H9 (cell line): ENCODE measurements at regions not wholly inside any gene's neighbourhood (a gene's known extent, or its start where the extent isn't known, plus 50 kb on each side); places are given as distances from the start of the nearest gene placed in this dataset.

ENCODE experiments used
- DNase-seq: peaks from one replicate; pipeline ENCODE4 v3.0.0-alpha.2; 2017
- H2AFZ ChIP-seq: one replicate; pipeline ENCODE4 v1.6.1; 2013; ENCODE audit warnings: mild to moderate bottlenecking, low read length, control low read depth, moderate library complexity
- H2AK5ac ChIP-seq: 2 replicates; pipeline ENCODE4 v1.6.1; 2013; ENCODE audit warnings: low read length, control low read depth, mixed read lengths; ENCODE audit not compliant: insufficient read length
- H2BK120ac ChIP-seq: one replicate; pipeline ENCODE4 v1.6.1; 2013; ENCODE audit warnings: low read depth, mild to moderate bottlenecking, low read length, control low read depth, inconsistent platforms; ENCODE audit not compliant: poor library complexity, severe bottlenecking
- H2BK12ac ChIP-seq: 2 replicates; pipeline ENCODE4 v1.6.1; 2013; ENCODE audit warnings: low read length, control low read depth, mixed read lengths, low read depth; ENCODE audit not compliant: insufficient read length
- H2BK15ac ChIP-seq: 2 replicates; pipeline ENCODE4 v1.6.1; 2013; ENCODE audit warnings: low read depth, low read length, control low read depth
- H2BK20ac ChIP-seq: one replicate; pipeline ENCODE4 v1.6.1; 2013; ENCODE audit warnings: low read depth, mild to moderate bottlenecking, low read length, control low read depth, inconsistent platforms; ENCODE audit not compliant: poor library complexity, severe bottlenecking
- H2BK5ac ChIP-seq: 2 replicates; pipeline ENCODE4 v1.6.1; 2013; ENCODE audit warnings: low read length, control low read depth, mixed read lengths; ENCODE audit not compliant: insufficient read length
- H3K14ac ChIP-seq: 2 replicates; pipeline ENCODE4 v1.6.1; 2013; ENCODE audit warnings: low read length, control low read depth; ENCODE audit not compliant: insufficient read depth
- H3K18ac ChIP-seq: 2 replicates; pipeline ENCODE4 v1.6.1; 2013; ENCODE audit warnings: low read depth, mild to moderate bottlenecking, mixed read lengths, low read length, control low read depth; ENCODE audit not compliant: insufficient read length
- H3K23ac ChIP-seq: 2 replicates; pipeline ENCODE4 v1.6.1; 2013; ENCODE audit warnings: low read length, control low read depth, mixed read lengths, low read depth; ENCODE audit not compliant: insufficient read length
- H3K23me2 ChIP-seq: 2 replicates; pipeline ENCODE4 v1.6.1; 2013; ENCODE audit warnings: low read depth, mild to moderate bottlenecking, mixed read lengths, low read length, control low read depth; ENCODE audit not compliant: insufficient read length, poor library complexity, severe bottlenecking
- H3K27ac ChIP-seq: 2 replicates; pipeline ENCODE4 v1.5.1; 2013; ENCODE audit warnings: low read length, control low read depth, mixed read lengths, low read depth; ENCODE audit not compliant: insufficient read length
- H3K27me3 ChIP-seq: 2 replicates; pipeline ENCODE4 v1.6.1; 2013; ENCODE audit warnings: low read length, control low read depth, inconsistent platforms; ENCODE audit not compliant: insufficient read depth
- H3K4ac ChIP-seq: 2 replicates; pipeline ENCODE4 v1.6.1; 2013; ENCODE audit warnings: low read depth, mild to moderate bottlenecking, control low read depth, inconsistent platforms, low read length, moderate library complexity
- H3K4me1 ChIP-seq: 2 replicates; pipeline ENCODE4 v1.6.1; 2013; ENCODE audit warnings: low read length, control low read depth, inconsistent platforms; ENCODE audit not compliant: insufficient read depth
- H3K4me2 ChIP-seq: 2 replicates; pipeline ENCODE4 v1.6.1; 2013; ENCODE audit warnings: low read length, control low read depth, mixed read lengths; ENCODE audit not compliant: insufficient read length, insufficient read depth
- H3K56ac ChIP-seq: 2 replicates; pipeline ENCODE4 v1.6.1; 2013; ENCODE audit warnings: low read depth, mild to moderate bottlenecking, mixed read lengths, low read length, control low read depth; ENCODE audit not compliant: insufficient read length
- H3K79me1 ChIP-seq: 2 replicates; pipeline ENCODE4 v1.6.1; 2013; ENCODE audit warnings: low read depth, mild to moderate bottlenecking, moderate library complexity, low read length, control low read depth, inconsistent platforms; ENCODE audit not compliant: insufficient read depth, poor library complexity, severe bottlenecking
- H3K79me2 ChIP-seq: 2 replicates; pipeline ENCODE4 v1.6.1; 2013; ENCODE audit warnings: low read length, control low read depth, inconsistent platforms; ENCODE audit not compliant: insufficient read depth
- H3K9ac ChIP-seq: 2 replicates; pipeline ENCODE4 v1.6.1; 2013; ENCODE audit warnings: low read length, control low read depth, mixed read lengths; ENCODE audit not compliant: insufficient read length; ENCODE audit errors: extremely low read depth
- H3K9me3 ChIP-seq: one replicate; pipeline ENCODE4 v1.6.1; 2013; ENCODE audit warnings: low read depth, low read length, inconsistent platforms; ENCODE audit not compliant: control insufficient read depth
- H3T11ph ChIP-seq: one replicate; pipeline ENCODE4 v1.6.1; 2013; ENCODE audit warnings: mild to moderate bottlenecking, low read length, control low read depth, inconsistent platforms
- H4K20me1 ChIP-seq: one replicate; pipeline ENCODE4 v1.6.1; 2013; ENCODE audit not compliant: control insufficient read depth, insufficient read length, insufficient read depth
- H4K5ac ChIP-seq: 2 replicates; pipeline ENCODE4 v1.6.1; 2013; ENCODE audit warnings: low read depth, mild to moderate bottlenecking, mixed read lengths, low read length, control low read depth; ENCODE audit not compliant: insufficient read length
- H4K8ac ChIP-seq: replicated peaks from 2 replicates; pipeline ENCODE4 v1.6.1; 2013; ENCODE audit warnings: low read length, control low read depth, mixed read lengths, low read depth; ENCODE audit not compliant: insufficient read length
- H4K91ac ChIP-seq: 2 replicates; pipeline ENCODE4 v1.6.1; 2013; ENCODE audit warnings: low read depth, mild to moderate bottlenecking, moderate library complexity, mixed read lengths, low read length, control low read depth; ENCODE audit not compliant: insufficient read length
- H3K27ac Mint-ChIP-seq, 3 experiments: 2 replicates in 2 of 3; 3 replicates in 1 of 3; pipeline ENCODE4 v1.8.0; 2020 to 2021; ENCODE audit warnings: mixed read lengths in 3 of 3, mild to moderate bottlenecking in 1 of 3, moderate library complexity in 1 of 3
- H3K27me3 Mint-ChIP-seq: 2 replicates; pipeline ENCODE4 v1.8.0; 2021; ENCODE audit warnings: low read depth, mild to moderate bottlenecking, moderate library complexity, mixed read lengths
- H3K36me3 Mint-ChIP-seq, 3 experiments: 2 replicates in 2 of 3; 3 replicates in 1 of 3; pipeline ENCODE4 v1.8.0; 2020 to 2021; ENCODE audit warnings: low read depth in 3 of 3, mixed read lengths in 3 of 3; ENCODE audit not compliant: insufficient read depth in 1 of 3
- H3K4me1 Mint-ChIP-seq, 2 experiments: 2 replicates each; pipeline ENCODE4 v1.8.0; 2020; ENCODE audit warnings: mixed read lengths in 2 of 2
- H3K4me3 Mint-ChIP-seq, 2 experiments: 2 replicates in 1 of 2; 3 replicates in 1 of 2; pipeline ENCODE4 v1.8.0; 2020 to 2021; ENCODE audit warnings: mild to moderate bottlenecking in 2 of 2, mixed read lengths in 2 of 2, moderate library complexity in 1 of 2
- H3K9me3 Mint-ChIP-seq, 2 experiments: 2 replicates in 1 of 2; 3 replicates in 1 of 2; pipeline ENCODE4 v1.8.0; 2020; ENCODE audit warnings: mild to moderate bottlenecking in 2 of 2, mixed read lengths in 2 of 2, moderate library complexity in 1 of 2
- TF ChIP-seq, protein P1 (sequence below): fragments of 200-600 bp; sonication (generic); conservative IDR thresholded peaks from 3 replicates; pipeline ENCODE4 v1.8.0; 2021; ENCODE audit warnings: antibody characterized with exemption, mild to moderate bottlenecking

DNA sequence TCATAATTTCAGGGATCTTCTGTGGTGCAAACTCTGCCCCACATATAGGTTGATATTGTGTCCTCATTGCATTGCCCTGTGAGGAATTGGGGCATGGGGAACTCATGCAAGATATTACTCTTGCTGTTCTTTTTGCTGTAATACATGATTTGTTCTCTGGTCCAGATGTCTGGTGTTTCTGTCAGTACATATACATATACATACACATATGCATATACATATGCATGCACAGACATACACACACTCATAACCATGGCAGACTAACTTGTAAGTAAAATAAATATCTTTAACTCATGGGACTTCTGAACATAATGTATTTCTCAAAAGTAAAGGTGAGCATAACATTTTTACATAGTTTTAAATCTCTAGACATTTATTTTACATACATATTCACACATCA, 438.3 kb downstream of the CD109 start:
- no peaks in the 10 kb centered on the region for H3K23me2 ChIP-seq

More for the DNA sequence above, 438.3 kb downstream of the CD109 start:
- no peak overlapping the region for H3K4me2 ChIP-seq
- Mint-ChIP-seq H3K4me1 (no peaks in the 10 kb centered on the region), H3K36me3 (no peaks in the 10 kb centered on the region; a peak in 1 of 7 replicates), H3K27ac (no peak overlapping the region), H3K9me3 (peaks cover 6 to 8% of the 10 kb centered on the region in 2 experiments; a peak in 3 of 5 replicates), H3K27me3 (no peaks in the 10 kb centered on the region; the same call in 1 of the 2 replicates), H3K4me3 (no peak overlapping the region)
- no peak overlapping the region for H3K56ac ChIP-seq
- H3T11ph ChIP-seq, result no peak overlapping the region
- no peak overlapping the region for H4K8ac ChIP-seq
- no peak overlapping the region for H2AFZ ChIP-seq
- H3K18ac ChIP-seq, result no peak overlapping the region
- no peak for DNase-seq
- TF ChIP-seq, protein P1, sequence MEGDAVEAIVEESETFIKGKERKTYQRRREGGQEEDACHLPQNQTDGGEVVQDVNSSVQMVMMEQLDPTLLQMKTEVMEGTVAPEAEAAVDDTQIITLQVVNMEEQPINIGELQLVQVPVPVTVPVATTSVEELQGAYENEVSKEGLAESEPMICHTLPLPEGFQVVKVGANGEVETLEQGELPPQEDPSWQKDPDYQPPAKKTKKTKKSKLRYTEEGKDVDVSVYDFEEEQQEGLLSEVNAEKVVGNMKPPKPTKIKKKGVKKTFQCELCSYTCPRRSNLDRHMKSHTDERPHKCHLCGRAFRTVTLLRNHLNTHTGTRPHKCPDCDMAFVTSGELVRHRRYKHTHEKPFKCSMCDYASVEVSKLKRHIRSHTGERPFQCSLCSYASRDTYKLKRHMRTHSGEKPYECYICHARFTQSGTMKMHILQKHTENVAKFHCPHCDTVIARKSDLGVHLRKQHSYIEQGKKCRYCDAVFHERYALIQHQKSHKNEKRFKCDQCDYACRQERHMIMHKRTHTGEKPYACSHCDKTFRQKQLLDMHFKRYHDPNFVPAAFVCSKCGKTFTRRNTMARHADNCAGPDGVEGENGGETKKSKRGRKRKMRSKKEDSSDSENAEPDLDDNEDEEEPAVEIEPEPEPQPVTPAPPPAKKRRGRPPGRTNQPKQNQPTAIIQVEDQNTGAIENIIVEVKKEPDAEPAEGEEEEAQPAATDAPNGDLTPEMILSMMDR, result no peak
- H2BK15ac ChIP-seq, result no peak overlapping the region
- no peaks in the 10 kb centered on the region for H3K79me1 ChIP-seq
- no peak overlapping the region for H3K14ac ChIP-seq
- H3K79me2 ChIP-seq, result no peaks in the 10 kb centered on the region
- H4K5ac ChIP-seq, result no peak overlapping the region
- H2BK12ac ChIP-seq, result no peak overlapping the region
- H3K23ac ChIP-seq, result no peak overlapping the region
- no peak overlapping the region for H2BK20ac ChIP-seq
- H4K91ac ChIP-seq, result no peak overlapping the region
- no peak overlapping the region for H3K4ac ChIP-seq
- no peaks in the 10 kb centered on the region for H3K9me3 ChIP-seq
- no peak overlapping the region for H3K27ac ChIP-seq
- no peak overlapping the region for H2AK5ac ChIP-seq
- H4K20me1 ChIP-seq, result no peaks in the 10 kb centered on the region
- H2BK120ac ChIP-seq, result no peak overlapping the region
- H3K27me3 ChIP-seq, result no peaks in the 10 kb centered on the region
- no peaks in the 10 kb centered on the region for H3K4me1 ChIP-seq
- H3K9ac ChIP-seq, result no peak overlapping the region
- no peak overlapping the region for H2BK5ac ChIP-seq
